ENCODE measurements at regions not wholly inside any gene's neighbourhood (a gene's known extent, or its start where the extent isn't known, plus 50 kb on each side); places are given as distances from the start of the nearest gene placed in this dataset.

- no peak for TF ChIP-seq EZH2 (IDR thresholded peaks at IDR 0.05; ENCODE audit: low read length, missing control alignments)
- no peak for TF ChIP-seq CTCF (conservative IDR thresholded peaks at IDR 0.05 in 1 of 2, IDR thresholded peaks at IDR 0.05 in 1 of 2; ENCODE audit: low read depth in 1 of 2, low read length in 2 of 2)
Observed at GRCh38 chr1:8135250-8135649, 109.1 kb upstream of the ERRFI1 start.
